A549 (cell line): ENCODE measurements at regions not wholly inside any gene's neighbourhood (a gene's known extent, or its start where the extent isn't known, plus 50 kb on each side); places are given as distances from the start of the nearest gene placed in this dataset.

Source experiments
- CEBPB ChIP-seq, 2 experiments: fragments of >200 bp in 1 of 2; sonication (Bioruptor Twin) in 1 of 2; formaldehyde crosslinking in 1 of 2; IDR thresholded peaks; 2 replicates each; pipeline ENCODE4 v1.6.1; 2012 to 2016
- E2F6 ChIP-seq: IDR thresholded peaks from 2 replicates; pipeline ENCODE4 v1.6.1; 2012; ENCODE audit warnings: low read depth, borderline replicate concordance
- HOXA7 ChIP-seq: fragments of 250-450 bp; sonication (Bioruptor Pico); IDR thresholded peaks from 2 replicates; pipeline ENCODE4 v1.5.0; 2020; ENCODE audit warnings: mild to moderate bottlenecking, moderate library complexity
- KDM1A ChIP-seq: fragments of 200-600 bp; sonication (generic); IDR thresholded peaks from 2 replicates; pipeline ENCODE4 v1.6.1; 2016; ENCODE audit warnings: low read depth, mild to moderate bottlenecking
- MAFK ChIP-seq: fragments of 450-650 bp; IDR thresholded peaks from 2 replicates; pipeline ENCODE4 v1.6.1; 2014; ENCODE audit not compliant: partially characterized antibody
- POLR2A ChIP-seq: IDR thresholded peaks from 2 replicates; pipeline ENCODE4 v1.6.1; 2012; ENCODE audit warnings: mild to moderate bottlenecking, low read length
- REST ChIP-seq: fragments of 200-600 bp; sonication (generic); IDR thresholded peaks from 2 replicates; pipeline ENCODE4 v1.6.1; 2016; ENCODE audit warnings: antibody characterized with exemption, mild to moderate bottlenecking, moderate library complexity
- SMC3 ChIP-seq: fragments of >200 bp; sonication (Bioruptor Twin); formaldehyde crosslinking; IDR thresholded peaks from 3 replicates; pipeline ENCODE4 v1.6.1; 2018; ENCODE audit warnings: inconsistent platforms
- TF ChIP-seq, protein P1 (sequence below): fragments of >200 bp; sonication (Bioruptor Twin); formaldehyde crosslinking; IDR thresholded peaks from 3 replicates; pipeline ENCODE4 v1.5.1; 2016
- TF ChIP-seq, protein P2 (sequence below): IDR thresholded peaks from 2 replicates; pipeline ENCODE4 v1.6.1; 2012

GRCh38 chr20:55641497-55641896 lies 363.8 kb downstream of the CBLN4 start:
- no peak for TF ChIP-seq MAFK
- TF ChIP-seq, protein P1, sequence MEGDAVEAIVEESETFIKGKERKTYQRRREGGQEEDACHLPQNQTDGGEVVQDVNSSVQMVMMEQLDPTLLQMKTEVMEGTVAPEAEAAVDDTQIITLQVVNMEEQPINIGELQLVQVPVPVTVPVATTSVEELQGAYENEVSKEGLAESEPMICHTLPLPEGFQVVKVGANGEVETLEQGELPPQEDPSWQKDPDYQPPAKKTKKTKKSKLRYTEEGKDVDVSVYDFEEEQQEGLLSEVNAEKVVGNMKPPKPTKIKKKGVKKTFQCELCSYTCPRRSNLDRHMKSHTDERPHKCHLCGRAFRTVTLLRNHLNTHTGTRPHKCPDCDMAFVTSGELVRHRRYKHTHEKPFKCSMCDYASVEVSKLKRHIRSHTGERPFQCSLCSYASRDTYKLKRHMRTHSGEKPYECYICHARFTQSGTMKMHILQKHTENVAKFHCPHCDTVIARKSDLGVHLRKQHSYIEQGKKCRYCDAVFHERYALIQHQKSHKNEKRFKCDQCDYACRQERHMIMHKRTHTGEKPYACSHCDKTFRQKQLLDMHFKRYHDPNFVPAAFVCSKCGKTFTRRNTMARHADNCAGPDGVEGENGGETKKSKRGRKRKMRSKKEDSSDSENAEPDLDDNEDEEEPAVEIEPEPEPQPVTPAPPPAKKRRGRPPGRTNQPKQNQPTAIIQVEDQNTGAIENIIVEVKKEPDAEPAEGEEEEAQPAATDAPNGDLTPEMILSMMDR = no peak
- no peak for TF ChIP-seq KDM1A
- TF ChIP-seq POLR2A = no peak
- no peak for TF ChIP-seq SMC3
- TF ChIP-seq HOXA7 (CRISPR knock-in tag) = no peak
- no peak for TF ChIP-seq REST
- TF ChIP-seq, protein P2, sequence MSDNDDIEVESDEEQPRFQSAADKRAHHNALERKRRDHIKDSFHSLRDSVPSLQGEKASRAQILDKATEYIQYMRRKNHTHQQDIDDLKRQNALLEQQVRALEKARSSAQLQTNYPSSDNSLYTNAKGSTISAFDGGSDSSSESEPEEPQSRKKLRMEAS = no peak
- no peak for TF ChIP-seq CEBPB (IDR thresholded peaks at IDR 0.05)
- TF ChIP-seq E2F6 = no peak
